Cardiac fibroblast (primary cell): ENCODE measurements at regions not wholly inside any gene's neighbourhood (a gene's known extent, or its start where the extent isn't known, plus 50 kb on each side); places are given as distances from the start of the nearest gene placed in this dataset.

Experiments used
- DNase-seq, 2 donors: peaks; one replicate each; pipeline versions ENCODE4 v3.0.0 to v3.0.0-alpha.2; 2010; ENCODE audit warnings: low read depth in 2 of 2
- H3K4me3 ChIP-seq, 2 donors: replicated peaks in 1 of 2; 1 replicate in 1 of 2; 2 replicates in 1 of 2; pipeline ENCODE4 v1.5.1; 2011; ENCODE audit warnings: low read depth in 2 of 2, low read length in 2 of 2, mild to moderate bottlenecking in 2 of 2, moderate library complexity in 1 of 2
- TF ChIP-seq, protein P1 (sequence below): IDR thresholded peaks from one replicate; pipeline ENCODE4 v1.5.1; 2011; ENCODE audit warnings: low read depth, mild to moderate bottlenecking, low read length, inconsistent platforms

DNA sequence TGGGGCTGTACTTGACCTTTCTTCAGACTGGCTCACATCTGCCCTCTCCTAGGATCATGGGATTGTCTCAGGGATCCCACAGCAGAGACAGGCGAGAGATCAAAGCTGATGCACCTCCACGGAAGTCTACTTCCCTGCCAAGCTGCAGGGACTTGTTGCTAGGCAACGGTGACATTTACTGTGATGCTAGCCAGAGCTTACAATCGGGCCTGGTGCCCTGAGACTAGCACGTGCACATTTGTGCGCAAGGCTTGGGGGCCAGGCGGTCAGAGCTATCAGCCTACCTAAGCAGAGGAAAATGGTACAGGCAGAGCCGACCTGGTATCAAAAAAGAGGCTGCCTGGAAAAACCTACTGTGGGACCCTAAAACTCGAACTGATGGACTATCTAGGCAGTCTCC lies 607.3 kb upstream of the TSPY4 start:
- DNase-seq = no peak
- no peak overlapping the region for H3K4me3 ChIP-seq
- TF ChIP-seq, protein P1, sequence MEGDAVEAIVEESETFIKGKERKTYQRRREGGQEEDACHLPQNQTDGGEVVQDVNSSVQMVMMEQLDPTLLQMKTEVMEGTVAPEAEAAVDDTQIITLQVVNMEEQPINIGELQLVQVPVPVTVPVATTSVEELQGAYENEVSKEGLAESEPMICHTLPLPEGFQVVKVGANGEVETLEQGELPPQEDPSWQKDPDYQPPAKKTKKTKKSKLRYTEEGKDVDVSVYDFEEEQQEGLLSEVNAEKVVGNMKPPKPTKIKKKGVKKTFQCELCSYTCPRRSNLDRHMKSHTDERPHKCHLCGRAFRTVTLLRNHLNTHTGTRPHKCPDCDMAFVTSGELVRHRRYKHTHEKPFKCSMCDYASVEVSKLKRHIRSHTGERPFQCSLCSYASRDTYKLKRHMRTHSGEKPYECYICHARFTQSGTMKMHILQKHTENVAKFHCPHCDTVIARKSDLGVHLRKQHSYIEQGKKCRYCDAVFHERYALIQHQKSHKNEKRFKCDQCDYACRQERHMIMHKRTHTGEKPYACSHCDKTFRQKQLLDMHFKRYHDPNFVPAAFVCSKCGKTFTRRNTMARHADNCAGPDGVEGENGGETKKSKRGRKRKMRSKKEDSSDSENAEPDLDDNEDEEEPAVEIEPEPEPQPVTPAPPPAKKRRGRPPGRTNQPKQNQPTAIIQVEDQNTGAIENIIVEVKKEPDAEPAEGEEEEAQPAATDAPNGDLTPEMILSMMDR = no peak

DNA sequence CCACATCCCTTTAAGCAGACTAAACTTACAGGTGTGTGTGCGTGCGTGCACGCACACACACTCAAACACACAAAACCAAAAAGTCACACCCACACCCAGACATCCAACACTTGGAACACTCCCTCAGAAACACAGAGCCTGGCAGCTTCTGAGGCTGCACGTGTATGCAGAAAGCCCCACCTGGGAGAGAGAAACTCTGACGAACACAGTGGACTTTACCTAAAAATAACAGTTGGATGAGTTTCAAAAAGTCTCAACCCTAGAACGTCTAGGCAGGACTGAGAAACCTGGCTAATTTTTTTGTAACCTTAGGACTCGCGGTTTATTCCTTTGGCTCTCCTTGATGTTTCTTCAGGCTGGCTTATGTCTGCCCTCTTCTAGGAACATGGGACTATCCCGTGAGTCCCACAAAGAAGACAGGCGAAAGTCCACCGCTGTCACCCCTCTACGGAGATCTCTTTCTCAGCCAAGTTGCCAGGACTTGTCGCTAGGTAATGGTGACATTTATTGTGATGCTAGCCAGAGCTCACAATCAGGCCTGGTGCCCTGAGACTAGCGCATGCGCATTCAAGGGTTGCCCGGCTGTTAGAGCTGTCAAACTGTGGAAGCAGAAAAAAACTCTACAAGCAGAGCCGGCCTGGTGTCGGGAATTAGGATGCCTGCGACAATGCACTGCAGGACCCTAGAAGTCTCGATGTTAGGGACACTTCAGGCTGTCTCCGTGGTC lies 595.8 kb upstream of the TSPY4 start:
- no peak overlapping the region for H3K4me3 ChIP-seq
- no peak for DNase-seq
- TF ChIP-seq, protein P1 = no peak

DNA sequence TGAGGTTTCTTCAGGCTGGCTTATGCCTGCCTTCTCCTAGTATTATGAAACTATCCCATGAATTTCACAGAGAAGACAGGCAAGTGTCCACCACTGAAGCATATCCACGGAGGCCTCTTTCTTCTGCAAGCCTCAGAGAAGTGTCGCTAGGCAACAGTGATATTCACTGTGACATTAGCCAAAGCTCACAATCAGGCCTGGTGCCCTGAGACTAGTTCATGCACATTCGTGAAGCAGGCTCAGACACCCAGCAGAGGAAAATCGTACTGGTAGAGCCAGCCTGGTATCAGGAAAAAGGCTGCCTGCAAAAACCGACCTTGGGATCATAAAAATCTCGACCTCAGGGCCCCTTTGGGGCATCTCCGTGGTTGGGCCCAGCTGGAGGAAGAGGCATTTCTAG lies 573.1 kb upstream of the TSPY4 start:
- no peak for DNase-seq
- TF ChIP-seq, protein P1 = no peak

DNA sequence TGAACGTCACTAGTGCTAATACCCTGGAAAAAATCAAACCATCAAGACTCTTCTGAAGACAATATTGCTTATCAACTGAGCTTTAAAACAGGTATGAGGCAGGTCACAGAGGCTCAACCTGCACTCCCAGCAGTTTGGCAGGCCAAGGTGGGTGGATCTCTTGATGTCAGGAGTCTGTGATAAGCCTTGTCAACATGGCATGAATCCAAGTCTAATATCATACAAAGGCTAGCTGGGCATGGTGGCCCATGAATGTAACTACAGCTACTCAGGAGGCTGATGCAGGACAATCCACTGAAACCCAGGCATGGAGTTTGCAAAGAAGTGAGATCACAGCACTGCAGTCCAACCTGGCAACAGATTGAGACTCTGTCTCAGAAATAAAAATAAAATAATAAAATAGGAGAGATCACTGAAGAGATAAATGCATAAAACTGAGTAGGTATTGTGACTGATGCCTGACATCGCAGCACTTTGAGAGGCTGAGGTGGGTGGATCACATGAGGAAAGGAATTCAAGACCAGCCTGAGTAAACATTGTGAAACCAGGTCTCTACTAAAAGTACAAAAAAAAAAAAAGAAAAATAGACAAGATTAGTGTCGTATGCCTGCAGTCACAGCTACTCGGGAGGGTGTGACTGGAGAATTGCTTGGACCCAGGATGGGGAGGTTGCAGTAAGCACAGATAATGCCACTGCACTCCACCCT lies 555.9 kb upstream of the TSPY4 start:
- H3K4me3 ChIP-seq = no peak overlapping the region
- no peak for DNase-seq
- TF ChIP-seq, protein P1 = no peak

More for the DNA sequence above, 573.1 kb upstream of the TSPY4 start:
- H3K4me3 ChIP-seq = no peak overlapping the region

DNA sequence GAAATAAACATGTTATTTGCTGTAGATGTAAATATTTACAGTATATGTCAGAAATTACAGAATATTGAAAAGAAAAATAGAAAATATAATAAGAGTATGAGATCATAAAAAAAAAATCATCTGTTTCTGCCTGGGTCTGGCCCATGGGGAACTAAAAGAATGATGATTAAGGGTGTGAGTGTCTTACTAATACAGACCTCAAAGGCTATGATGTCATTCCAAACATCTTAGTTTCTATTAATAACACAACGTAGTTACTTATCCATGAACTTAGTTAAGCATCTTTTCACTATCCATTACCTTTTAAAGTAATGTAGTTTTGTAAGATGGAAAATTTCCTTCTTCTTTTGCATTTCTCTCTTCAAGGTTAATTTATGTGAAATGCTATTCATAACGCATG lies 542.7 kb upstream of the TSPY4 start:
- H3K4me3 ChIP-seq = no peak overlapping the region
- peak in 1 of 2 donors; percentile 38 for DNase-seq
- TF ChIP-seq, protein P1 = no peak

DNA sequence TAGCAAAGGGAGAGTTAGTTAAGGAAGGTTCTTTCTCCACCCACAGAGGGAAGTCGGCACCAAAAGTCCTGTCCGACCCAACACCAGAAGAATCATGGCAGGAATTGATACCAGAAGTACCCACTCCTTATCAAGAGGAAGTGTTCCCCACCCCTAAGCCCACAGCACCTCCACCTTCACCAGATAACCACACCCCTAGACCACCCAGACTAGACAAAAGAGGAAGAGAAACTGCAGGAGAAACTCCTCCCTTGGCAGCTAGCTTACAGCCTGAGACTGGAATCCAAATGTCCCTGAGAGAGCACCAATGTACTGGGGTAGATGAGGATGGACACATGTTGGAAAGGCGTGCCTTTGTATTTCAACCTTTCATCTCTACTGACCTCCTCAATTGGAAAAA lies 532.9 kb upstream of the TSPY4 start:
- TF ChIP-seq, protein P1 = no peak
- no peak for DNase-seq

More for the DNA sequence above, 532.9 kb upstream of the TSPY4 start:
- H3K4me3 ChIP-seq = no peak overlapping the region
